Naive thymus-derived CD4-positive, alpha-beta T cell (primary cell): ENCODE measurements at regions not wholly inside any gene's neighbourhood (a gene's known extent, or its start where the extent isn't known, plus 50 kb on each side); places are given as distances from the start of the nearest gene placed in this dataset.

ENCODE experiments used
- ATAC-seq: fragments of 150-1000 bp; cut with Tn5 transposase; 2 replicates; pipeline ENCODE4 v1.10.0; 2021; ENCODE audit warnings: mild to moderate bottlenecking, moderate library complexity
- CTCF ChIA-PET: fragments of 350-600 bp; sonication (Branson Sonifier 250); formaldehyde crosslinking; loops from one replicate; lab custom pipeline; 2021; ENCODE audit warnings: antibody characterized with exemption; lab: Charles Lee
- POLR2A ChIA-PET: fragments of 350-600 bp; sonication (Branson Sonifier 250); formaldehyde crosslinking; loops from one replicate; lab custom pipeline; 2021; ENCODE audit warnings: antibody characterized with exemption, inconsistent platforms; lab: Charles Lee
- DNase-seq, 9 donors: peaks; one replicate each; pipeline versions ENCODE4 v3.0.0 to v3.0.0-alpha.2; 2020 to 2022; ENCODE audit warnings: mixed read lengths in 1 of 9
- H3K27ac ChIP-seq: one replicate; pipeline ENCODE4 v1.7.0; 2013; ENCODE audit warnings: mild to moderate bottlenecking, low read depth, low read length, moderate library complexity
- H3K27me3 ChIP-seq, 2 donors: one replicate each; pipeline ENCODE4 v1.7.0; 2013; ENCODE audit warnings: low read length in 2 of 2, mild to moderate bottlenecking in 2 of 2, moderate library complexity in 2 of 2; ENCODE audit not compliant: control insufficient read depth in 2 of 2, insufficient read depth in 2 of 2
- H3K36me3 ChIP-seq, 3 experiments: 1 replicate in 2 of 3; 2 replicates in 1 of 3; pipeline ENCODE4 v1.7.0; 2013; ENCODE audit warnings: low read length in 3 of 3, mild to moderate bottlenecking in 3 of 3, moderate library complexity in 1 of 3; ENCODE audit not compliant: insufficient read depth in 3 of 3, control insufficient read depth in 2 of 3
- H3K4me1 ChIP-seq, 2 donors: one replicate each; pipeline ENCODE4 v1.7.0; 2013; ENCODE audit warnings: low read length in 2 of 2, mild to moderate bottlenecking in 2 of 2, moderate library complexity in 1 of 2; ENCODE audit not compliant: control insufficient read depth in 2 of 2, insufficient read depth in 2 of 2
- H3K4me3 ChIP-seq: 2 replicates; pipeline ENCODE4 v1.7.0; 2013; ENCODE audit warnings: mild to moderate bottlenecking, low read length
- H3K9me3 ChIP-seq, 3 experiments: 1 replicate in 2 of 3; 2 replicates in 1 of 3; pipeline ENCODE4 v1.7.0; 2013; ENCODE audit warnings: low read length in 3 of 3; ENCODE audit not compliant: control insufficient read depth in 2 of 3
- H3K27ac Mint-ChIP-seq, 9 donors: one replicate each; pipeline ENCODE4 v1.8.0; 2020 to 2022; ENCODE audit warnings: mixed read lengths in 9 of 9, mild to moderate bottlenecking in 8 of 9, moderate library complexity in 5 of 9, inconsistent platforms in 2 of 9
- H3K27me3 Mint-ChIP-seq, 5 donors: one replicate each; pipeline ENCODE4 v1.8.0; 2021 to 2022; ENCODE audit warnings: mixed read lengths in 5 of 5, mild to moderate bottlenecking in 1 of 5
- H3K36me3 Mint-ChIP-seq, 5 donors: one replicate each; pipeline ENCODE4 v1.8.0; 2020 to 2022; ENCODE audit warnings: mixed read lengths in 5 of 5, mild to moderate bottlenecking in 3 of 5, inconsistent platforms in 1 of 5
- H3K4me1 Mint-ChIP-seq, 7 donors: one replicate each; pipeline ENCODE4 v1.8.0; 2020 to 2022; ENCODE audit warnings: mixed read lengths in 7 of 7, mild to moderate bottlenecking in 3 of 7, inconsistent platforms in 1 of 7
- H3K4me3 Mint-ChIP-seq, 10 donors: one replicate each; pipeline ENCODE4 v1.8.0; 2020 to 2022; ENCODE audit warnings: mild to moderate bottlenecking in 10 of 10, mixed read lengths in 10 of 10, moderate library complexity in 6 of 10, inconsistent platforms in 2 of 10
- H3K9me3 Mint-ChIP-seq, 11 donors: one replicate each; pipeline ENCODE4 v1.8.0; 2020 to 2022; ENCODE audit warnings: mixed read lengths in 11 of 11, mild to moderate bottlenecking in 4 of 11, inconsistent platforms in 1 of 11, moderate library complexity in 1 of 11
- intact Hi-C, 2 donors: fragments of 100-400 bp; cut with micrococcal nuclease; formaldehyde crosslinking; loops; one replicate each; pipeline ENCODE4 v1.15.1; 2023

DNA sequence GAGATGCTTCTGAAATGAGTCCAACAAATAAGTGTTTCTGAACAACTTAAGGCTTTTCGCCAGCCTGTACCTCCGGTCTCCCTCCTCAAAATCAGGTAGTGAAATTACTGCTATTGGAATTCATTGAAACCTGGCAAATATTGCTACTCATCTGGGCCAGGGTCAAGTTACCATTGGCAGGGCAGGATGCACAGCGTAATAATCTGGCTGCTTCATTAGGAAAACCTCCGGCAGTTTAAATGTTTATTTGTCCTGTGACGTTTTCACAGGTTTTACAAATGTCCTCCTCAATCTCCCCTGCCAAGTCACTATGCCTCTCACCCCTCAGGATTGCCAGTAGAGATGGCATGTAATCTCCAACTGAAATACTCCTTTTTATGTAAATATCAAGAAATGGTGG, 92.6 kb upstream of the KDR start:
- no peak overlapping the region for H3K4me3 ChIP-seq
- H3K9me3 ChIP-seq: no peaks in the 10 kb centered on the region
- ATAC-seq (no peak), DNase-seq (no peak)
- H3K36me3 ChIP-seq: no peaks in the 10 kb centered on the region
- peaks cover 0 to 2% (median 0%) of the 10 kb centered on the region in 11 donors for H3K9me3 Mint-ChIP-seq
- H3K27me3 Mint-ChIP-seq: peaks cover 4 to 17% (median 12%) of the 10 kb centered on the region in 5 donors
- peaks cover 0 to 2% of the 10 kb centered on the region in 2 donors for H3K27me3 ChIP-seq
- no peak overlapping the region for H3K27ac Mint-ChIP-seq
- POLR2A ChIA-PET: no interaction called here
- H3K4me1 ChIP-seq: no peaks in the 10 kb centered on the region
- no peak overlapping the region for H3K4me3 Mint-ChIP-seq
- no peaks in the 10 kb centered on the region for H3K36me3 Mint-ChIP-seq
- H3K4me1 Mint-ChIP-seq: peaks cover 0 to 4% (median 0%) of the 10 kb centered on the region in 7 donors
- intact Hi-C loops: no loop called here
- H3K27ac ChIP-seq: no peak overlapping the region
- CTCF ChIA-PET: no interaction called here

DNA sequence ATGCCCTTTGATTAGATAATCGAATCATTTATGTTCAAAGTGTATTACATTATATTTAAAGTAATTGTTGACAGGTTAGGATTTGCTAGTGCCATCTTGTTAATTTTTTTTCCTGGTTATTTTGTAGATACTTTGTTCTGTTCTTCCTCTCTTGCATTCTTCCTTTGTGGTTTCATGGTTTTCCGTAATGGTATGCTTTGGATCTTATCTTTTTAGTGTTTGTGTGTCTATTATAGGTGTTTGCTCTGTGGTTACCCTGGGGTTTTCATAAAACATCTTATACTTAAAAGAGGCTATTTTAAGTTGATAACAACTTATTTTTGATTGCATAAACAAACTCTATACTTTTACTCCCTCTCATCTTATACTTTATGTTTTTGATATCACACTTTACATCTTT, 108.2 kb upstream of the SRD5A3 start:
- Histone ChIP-seq H3K27me3 (no peaks in the 10 kb centered on the region), H3K4me1 (no peaks in the 10 kb centered on the region), H3K36me3 (no peaks in the 10 kb centered on the region), H3K4me3 (no peak overlapping the region), H3K9me3 (peaks cover 0 to 4% (median 0%) of the 10 kb centered on the region in 3 experiments), H3K27ac (no peak overlapping the region)
- intact Hi-C loops: no loop called here
- H3K27ac Mint-ChIP-seq: no peak overlapping the region
- peaks cover 5 to 55% (median 25%) of the 10 kb centered on the region in 11 donors for H3K9me3 Mint-ChIP-seq
- ChIA-PET POLR2A (no interaction called here), CTCF (no interaction called here)
- ATAC-seq (no peak), DNase-seq (no peak)
- H3K4me3 Mint-ChIP-seq: no peak overlapping the region
- peaks cover 0 to 35% (median 20%) of the 10 kb centered on the region in 5 donors for H3K27me3 Mint-ChIP-seq
- peaks cover 0 to 5% (median 0%) of the 10 kb centered on the region in 7 donors for H3K4me1 Mint-ChIP-seq
- H3K36me3 Mint-ChIP-seq: peaks cover 0 to 7% (median 1%) of the 10 kb centered on the region in 5 donors

DNA sequence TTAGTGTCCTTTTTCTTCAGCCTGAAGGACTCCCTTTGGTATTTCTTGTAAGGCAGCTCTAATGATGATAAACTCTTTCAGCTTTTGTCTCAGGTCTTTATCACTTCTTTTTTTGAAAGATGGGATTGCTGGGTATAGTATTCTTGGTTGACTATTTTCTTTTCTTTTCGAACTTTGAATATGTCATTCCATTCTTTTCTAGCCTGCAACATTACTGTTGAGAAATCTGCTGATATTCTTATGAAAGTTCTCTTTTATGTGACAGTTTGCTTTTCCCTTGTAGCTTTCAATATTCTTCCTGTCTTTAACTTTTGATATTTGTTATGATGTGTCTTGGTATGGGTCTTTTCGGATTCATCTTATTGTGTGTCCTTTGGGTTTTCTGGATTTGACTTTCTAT, 107.6 kb upstream of the SRD5A3 start:
- intact Hi-C loops: no loop called here
- Mint-ChIP-seq H3K36me3 (peaks cover 0 to 7% (median 1%) of the 10 kb centered on the region in 5 donors), H3K9me3 (peaks cover 5 to 55% (median 24%) of the 10 kb centered on the region in 11 donors), H3K27ac (no peak overlapping the region), H3K27me3 (peaks cover 0 to 37% (median 21%) of the 10 kb centered on the region in 5 donors), H3K4me1 (peaks cover 0 to 5% (median 0%) of the 10 kb centered on the region in 7 donors), H3K4me3 (no peak overlapping the region)
- no peak overlapping the region for H3K4me3 ChIP-seq
- ChIA-PET POLR2A (no interaction called here), CTCF (no interaction called here)
- no peak overlapping the region for H3K27ac ChIP-seq
- no peaks in the 10 kb centered on the region for H3K27me3 ChIP-seq
- DNase-seq: no peak
- no peaks in the 10 kb centered on the region for H3K36me3 ChIP-seq
- peaks cover 0 to 4% (median 0%) of the 10 kb centered on the region in 3 experiments for H3K9me3 ChIP-seq
- H3K4me1 ChIP-seq: no peaks in the 10 kb centered on the region
- ATAC-seq: no peak

DNA sequence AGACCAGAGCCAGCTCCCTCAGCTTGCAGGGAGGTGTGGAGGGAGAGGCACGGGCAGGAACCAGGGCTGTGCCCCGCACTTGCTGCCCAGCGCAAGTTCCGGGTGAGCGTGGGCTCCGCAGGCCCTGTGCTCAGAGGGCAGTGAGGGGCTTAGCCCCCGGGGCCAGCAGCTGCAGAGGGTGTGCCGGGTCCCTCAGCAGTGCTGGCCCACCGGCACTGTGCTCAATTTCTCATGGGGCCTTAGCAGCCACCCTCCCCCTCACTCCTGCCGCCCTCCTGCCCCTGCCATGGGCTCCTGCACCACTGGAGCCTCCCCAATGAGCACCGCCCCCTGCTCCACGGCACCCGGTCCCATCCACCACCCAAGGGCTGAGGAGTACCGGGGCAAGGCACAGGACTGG, 104.6 kb upstream of the SRD5A3 start:
- intact Hi-C loops: no loop called here

DNA sequence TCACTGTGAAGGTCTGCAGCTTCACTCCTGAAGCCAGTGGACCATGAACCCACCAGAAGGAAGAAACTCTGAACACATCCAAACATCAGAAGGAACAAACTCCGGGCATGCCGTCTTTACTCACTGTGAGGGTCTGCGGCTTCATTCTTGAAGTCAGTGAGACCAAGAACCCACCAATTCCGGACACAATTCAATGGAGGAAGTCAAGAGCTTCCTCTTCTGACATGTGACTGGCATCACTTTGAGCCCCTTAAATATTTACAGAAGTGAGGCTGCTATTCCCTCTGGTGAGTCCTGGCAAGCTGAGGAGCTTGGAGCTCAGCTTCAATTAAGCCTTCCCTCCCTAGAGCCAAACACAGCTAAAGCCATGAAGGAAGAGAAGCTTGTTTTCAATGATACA, 103.5 kb upstream of the SRD5A3 start:
- CTCF ChIA-PET: no interaction called here
- Histone ChIP-seq H3K27me3 (no peaks in the 10 kb centered on the region), H3K9me3 (peaks cover 0 to 4% (median 0%) of the 10 kb centered on the region in 3 experiments), H3K4me3 (no peak overlapping the region), H3K4me1 (no peaks in the 10 kb centered on the region), H3K36me3 (no peaks in the 10 kb centered on the region), H3K27ac (no peak overlapping the region)
- H3K27ac Mint-ChIP-seq: no peak overlapping the region
- H3K36me3 Mint-ChIP-seq: peaks cover 0 to 7% (median 1%) of the 10 kb centered on the region in 5 donors
- H3K9me3 Mint-ChIP-seq: peaks cover 5 to 37% (median 19%) of the 10 kb centered on the region in 11 donors
- intact Hi-C loops: no loop called here
- H3K4me1 Mint-ChIP-seq: peaks cover 0 to 5% (median 0%) of the 10 kb centered on the region in 7 donors
- peaks cover 0 to 47% (median 17%) of the 10 kb centered on the region in 5 donors for H3K27me3 Mint-ChIP-seq
- ATAC-seq: no peak
- POLR2A ChIA-PET: no interaction called here
- DNase-seq: no peak
- no peak overlapping the region for H3K4me3 Mint-ChIP-seq

More for the DNA sequence above, 104.6 kb upstream of the SRD5A3 start:
- no peak for DNase-seq
- Histone ChIP-seq H3K9me3 (peaks cover 0 to 4% (median 0%) of the 10 kb centered on the region in 3 experiments), H3K27ac (no peak overlapping the region), H3K4me3 (no peak overlapping the region), H3K36me3 (no peaks in the 10 kb centered on the region), H3K27me3 (no peaks in the 10 kb centered on the region), H3K4me1 (no peaks in the 10 kb centered on the region)
- Mint-ChIP-seq H3K36me3 (peaks cover 0 to 7% (median 1%) of the 10 kb centered on the region in 5 donors), H3K9me3 (peaks cover 5 to 42% (median 21%) of the 10 kb centered on the region in 11 donors), H3K4me3 (no peak overlapping the region), H3K27me3 (peaks cover 0 to 42% (median 24%) of the 10 kb centered on the region in 5 donors), H3K4me1 (peaks cover 0 to 5% (median 0%) of the 10 kb centered on the region in 7 donors), H3K27ac (no peak overlapping the region)
- ATAC-seq: no peak
- ChIA-PET POLR2A (no interaction called here), CTCF (no interaction called here)

DNA sequence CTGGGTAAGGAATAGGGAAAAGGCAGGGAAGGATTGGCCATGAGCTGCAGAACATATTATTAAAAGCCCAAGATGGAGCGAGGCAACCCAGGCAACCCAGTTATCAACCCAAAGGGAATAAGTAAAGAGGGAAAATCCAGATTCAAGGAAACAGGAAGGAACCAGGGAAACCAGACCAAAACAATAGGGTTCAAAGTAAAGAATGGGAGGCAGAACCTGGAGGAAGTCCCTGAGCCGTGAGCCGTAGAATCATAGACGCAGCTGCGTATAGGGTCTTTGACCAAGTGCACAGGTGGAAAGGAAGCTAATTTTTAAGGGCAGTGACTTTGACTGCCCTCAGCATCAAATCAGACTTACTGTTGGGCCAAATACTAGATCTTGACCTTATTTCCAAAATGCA, 98.5 kb upstream of the SRD5A3 start:
- H3K4me1 Mint-ChIP-seq: peaks cover 0 to 2% (median 0%) of the 10 kb centered on the region in 7 donors
- no peak overlapping the region for H3K27ac Mint-ChIP-seq
- no peaks in the 10 kb centered on the region for H3K36me3 Mint-ChIP-seq
- no peaks in the 10 kb centered on the region for H3K27me3 ChIP-seq
- H3K4me1 ChIP-seq: no peaks in the 10 kb centered on the region
- no peaks in the 10 kb centered on the region for H3K36me3 ChIP-seq
- H3K9me3 ChIP-seq: no peaks in the 10 kb centered on the region
- intact Hi-C loops: no loop called here
- H3K4me3 ChIP-seq: no peak overlapping the region
- ChIA-PET CTCF (no interaction called here), POLR2A (no interaction called here)
- H3K27me3 Mint-ChIP-seq: peaks cover 0 to 35% (median 19%) of the 10 kb centered on the region in 5 donors
- DNase-seq (no peak), ATAC-seq (no peak)
- no peak overlapping the region for H3K4me3 Mint-ChIP-seq
- peaks cover 0 to 4% (median 0%) of the 10 kb centered on the region in 11 donors for H3K9me3 Mint-ChIP-seq
- no peak overlapping the region for H3K27ac ChIP-seq

DNA sequence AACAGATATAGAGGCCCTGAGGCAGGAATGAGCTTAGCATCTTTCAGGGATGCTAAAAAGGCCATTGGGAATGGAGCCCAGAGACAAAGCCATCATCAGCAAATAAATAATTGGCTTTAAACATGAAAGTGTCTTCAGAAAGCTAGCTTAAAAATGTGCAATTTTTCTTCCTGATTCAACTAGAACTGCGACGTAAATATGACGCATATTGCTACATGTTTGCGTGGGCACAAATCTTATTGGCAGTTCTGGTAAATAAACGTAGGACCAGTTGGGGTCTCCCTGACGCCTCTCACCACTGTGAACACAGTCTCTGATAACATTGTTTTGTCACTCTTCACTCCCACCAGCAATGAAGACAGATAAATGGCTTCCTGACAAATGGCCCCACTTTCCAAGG, 97.3 kb upstream of the SRD5A3 start:
- no peaks in the 10 kb centered on the region for H3K36me3 Mint-ChIP-seq
- ChIA-PET CTCF (no interaction called here), POLR2A (no interaction called here)
- DNase-seq (no peak), ATAC-seq (no peak)
- H3K27me3 Mint-ChIP-seq: peaks cover 0 to 34% (median 16%) of the 10 kb centered on the region in 5 donors
- no peaks in the 10 kb centered on the region for H3K4me1 Mint-ChIP-seq
- no peak overlapping the region for H3K27ac Mint-ChIP-seq
- no peak overlapping the region for H3K4me3 ChIP-seq
- no peaks in the 10 kb centered on the region for H3K36me3 ChIP-seq
- H3K4me1 ChIP-seq: no peaks in the 10 kb centered on the region
- H3K4me3 Mint-ChIP-seq: no peak overlapping the region
- no peaks in the 10 kb centered on the region for H3K27me3 ChIP-seq
- H3K27ac ChIP-seq: no peak overlapping the region
- intact Hi-C loops: no loop called here
- no peaks in the 10 kb centered on the region for H3K9me3 ChIP-seq
- peaks cover 0 to 4% (median 0%) of the 10 kb centered on the region in 11 donors for H3K9me3 Mint-ChIP-seq
